Transverse colon (tissue), 4 donors: ENCODE measurements at regions not wholly inside any gene's neighbourhood (a gene's known extent, or its start where the extent isn't known, plus 50 kb on each side); places are given as distances from the start of the nearest gene placed in this dataset.

Source experiments
- DNase-seq: peaks from one replicate; pipeline ENCODE4 v3.0.0-alpha.2; 2019
- H3K27ac ChIP-seq, 4 donors: fragments of 200-600 bp; sonication (generic); 2 replicates each; pipeline ENCODE4 v1.5.1; 2016 to 2018; ENCODE audit warnings: inconsistent platforms in 4 of 4
- H3K27me3 ChIP-seq: fragments of 200-600 bp; sonication (generic); 2 replicates; pipeline ENCODE4 v1.5.1; 2017; ENCODE audit warnings: inconsistent platforms
- H3K36me3 ChIP-seq, 4 donors: fragments of 200-600 bp; sonication (generic); 2 replicates each; pipeline ENCODE4 v1.5.1; 2017 to 2019; ENCODE audit warnings: inconsistent platforms in 4 of 4
- H3K4me1 ChIP-seq, 4 donors: fragments of 200-600 bp; sonication (generic); 2 replicates each; pipeline ENCODE4 v1.5.1; 2017 to 2020; ENCODE audit warnings: inconsistent platforms in 4 of 4
- H3K4me3 ChIP-seq, 4 donors: fragments of 200-600 bp; sonication (generic); 1 replicate in 1 of 4; 2 replicates in 3 of 4; pipeline versions ENCODE4 v1.5.1 to v1.6.1; 2017 to 2019; ENCODE audit warnings: inconsistent platforms in 4 of 4
- H3K9me3 ChIP-seq, 2 donors: fragments of 200-600 bp; sonication (generic); 2 replicates each; pipeline ENCODE4 v1.5.1; 2017 to 2019; ENCODE audit warnings: inconsistent platforms in 2 of 2
- CTCF ChIP-seq, 5 experiments: fragments of 200-600 bp in 3 of 5; fragments of 450-650 bp in 2 of 5; sonication (generic) in 3 of 5; IDR thresholded peaks; 1 replicate in 2 of 5; 2 replicates in 3 of 5; pipeline ENCODE4 v1.5.1; 2016 to 2017; ENCODE audit warnings: antibody characterized with exemption in 5 of 5, inconsistent platforms in 3 of 5, mild to moderate bottlenecking in 2 of 5, moderate library complexity in 1 of 5
- EP300 ChIP-seq: sonication (generic); formaldehyde crosslinking; IDR thresholded peaks from one replicate; pipeline ENCODE4 v1.6.1; 2017; ENCODE audit warnings: antibody characterized with exemption, low read depth
- POLR2A ChIP-seq: fragments of 450-650 bp; IDR thresholded peaks from one replicate; pipeline ENCODE4 v1.6.1; 2016; ENCODE audit warnings: antibody characterized with exemption, mild to moderate bottlenecking, moderate library complexity
- POLR2AphosphoS5 ChIP-seq, 3 donors: sonication (generic); formaldehyde crosslinking; IDR thresholded peaks; one replicate each; pipeline ENCODE4 v1.6.1; 2016; ENCODE audit warnings: antibody characterized with exemption in 3 of 3
- WGBS, 2 donors: methylation state at CpG; one replicate each; pipeline ENCODE4 v1.1.5; 2018; ENCODE audit warnings: low coverage in 1 of 2; 5-methylcytosine and 5-hydroxymethylcytosine counted together
- in situ Hi-C, 4 donors: fragments of 200-750 bp; cut with MboI; loops; one replicate each; pipeline versions ENCODE4 v1.15.0 to v1.15.1; 2017; ENCODE audit warnings: low sequenced_read_pairs in 3 of 4, low pct_ligation_motif_present in 1 of 4, low pct_unique_long_range_greater_than_20kb in 1 of 4
- intact Hi-C: fragments of 100-400 bp; cut with DNase I; formaldehyde crosslinking; loops from one replicate; pipeline ENCODE4 v1.15.1; 2023; ENCODE audit warnings: low total_unique reads

DNA sequence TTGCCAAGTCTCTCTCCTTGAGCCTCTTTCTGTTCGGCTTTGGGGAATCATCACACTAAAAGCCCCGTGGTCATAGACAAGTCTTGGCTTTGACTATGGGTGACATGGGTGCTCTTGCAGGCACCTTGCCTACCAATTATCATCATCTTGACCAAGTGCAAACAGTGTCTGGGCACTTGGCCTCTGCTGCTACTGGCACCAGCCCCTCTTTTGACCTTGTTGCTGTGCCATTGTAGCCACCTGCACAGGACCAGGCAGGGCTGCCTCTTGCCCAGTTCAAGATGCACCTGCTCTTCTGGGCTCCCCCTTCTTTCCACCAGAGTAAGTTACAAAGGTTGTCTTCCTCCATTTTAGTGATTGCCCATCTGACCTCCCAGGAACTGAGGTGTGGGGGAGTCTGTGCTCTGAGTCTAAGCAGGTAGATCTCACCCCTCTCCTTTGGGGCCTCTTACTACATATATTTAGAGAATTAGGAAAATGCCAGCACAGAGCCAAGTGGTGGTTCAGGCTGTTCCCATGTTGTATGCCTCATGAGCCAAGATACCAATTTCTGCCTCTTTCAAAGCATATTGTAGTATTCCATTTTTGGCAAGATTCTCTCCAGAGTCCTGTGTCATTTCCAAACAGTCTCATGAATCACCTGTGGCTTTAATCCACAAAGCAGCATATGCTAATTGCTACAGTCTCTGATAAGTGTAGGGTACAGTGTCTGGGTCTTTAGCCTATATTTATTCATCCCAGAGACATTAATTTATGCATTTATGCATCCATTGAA lies 142.9 kb upstream of the DAP start:
- TF ChIP-seq POLR2AphosphoS5 (IDR thresholded peaks at IDR 0.05) (no peak), CTCF (IDR thresholded peaks at IDR 0.05) (no peak), EP300 (no peak), POLR2A (no peak)
- H3K4me1 ChIP-seq, result no peaks in the 10 kb centered on the region
- DNase-seq, result no peak
- no peak overlapping the region for H3K4me3 ChIP-seq
- H3K27me3 ChIP-seq, result no peaks in the 10 kb centered on the region
- whole genome bisulfite sequencing, 2 donors, result 92% methylated on average over 2 of the region's 2 CpGs; no CpG with 5 or more reads in 1 of the 2 donors
- no peaks in the 10 kb centered on the region for H3K9me3 ChIP-seq
- H3K27ac ChIP-seq, result no peak overlapping the region
- in situ Hi-C loops, result no loop called here
- H3K36me3 ChIP-seq, result no peaks in the 10 kb centered on the region
- intact Hi-C loops, result no loop called here

DNA sequence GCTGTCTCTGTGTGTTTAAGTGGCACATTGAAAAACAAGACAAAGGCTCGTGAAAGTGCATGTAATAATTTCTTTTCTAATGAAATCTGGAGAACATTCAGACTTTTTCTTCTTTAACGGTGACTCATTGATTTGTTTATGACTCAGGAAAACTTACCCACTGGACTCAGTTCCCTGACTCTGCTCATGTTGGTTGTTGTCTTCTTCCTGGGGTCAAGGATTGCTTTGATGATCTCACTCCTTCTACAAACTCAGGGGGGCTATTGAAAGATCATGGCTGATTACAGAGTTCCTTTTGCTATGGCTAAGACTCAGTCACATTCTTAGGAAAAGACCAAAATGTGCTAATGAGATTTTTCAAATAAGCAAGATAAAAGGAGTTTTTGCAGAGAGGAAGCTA lies 141.1 kb upstream of the DAP start:
- DNase-seq, result no peak
- in situ Hi-C loops, result no loop called here
- H3K27ac ChIP-seq, result no peak overlapping the region
- intact Hi-C loops, result no loop called here
- 63 to 65% methylated on average over 2 of the region's 2 CpGs for WGBS, 2 donors
- H3K27me3 ChIP-seq, result no peaks in the 10 kb centered on the region
- no peak for TF ChIP-seq EP300
- TF ChIP-seq CTCF (IDR thresholded peaks at IDR 0.05), result no peak
- no peak overlapping the region for H3K4me3 ChIP-seq
- no peaks in the 10 kb centered on the region for H3K36me3 ChIP-seq
- no peaks in the 10 kb centered on the region for H3K4me1 ChIP-seq
- H3K9me3 ChIP-seq, result no peaks in the 10 kb centered on the region

GRCh38 chr5:10898514-10898913 lies 137.5 kb upstream of the DAP start:
- intact Hi-C loops (no loop called here), in situ Hi-C loops (no loop called here)
- TF ChIP-seq EP300 (no peak), CTCF (IDR thresholded peaks at IDR 0.05) (no peak), POLR2A (no peak), POLR2AphosphoS5 (IDR thresholded peaks at IDR 0.05) (no peak)
- Histone ChIP-seq H3K27ac (no peak overlapping the region), H3K4me3 (no peak overlapping the region), H3K36me3 (no peaks in the 10 kb centered on the region), H3K9me3 (no peaks in the 10 kb centered on the region), H3K4me1 (no peaks in the 10 kb centered on the region), H3K27me3 (no peaks in the 10 kb centered on the region)
- 67 to 86% methylated on average over 2 to 4 of the region's 4 CpGs for WGBS, 2 donors
- DNase-seq, result no peak

GRCh38 chr5:10896016-10896415 lies 135.0 kb upstream of the DAP start:
- Histone ChIP-seq H3K4me1 (no peaks in the 10 kb centered on the region), H3K9me3 (no peaks in the 10 kb centered on the region), H3K27me3 (no peaks in the 10 kb centered on the region), H3K4me3 (no peak overlapping the region), H3K36me3 (no peaks in the 10 kb centered on the region), H3K27ac (no peak overlapping the region)
- 38 to 54% methylated on average over 1 of the region's 1 CpG for WGBS, 2 donors
- intact Hi-C loops (no loop called here), in situ Hi-C loops (no loop called here)
- DNase-seq, result no peak
- TF ChIP-seq CTCF (IDR thresholded peaks at IDR 0.05), result no peak
- TF ChIP-seq EP300, result no peak
- TF ChIP-seq POLR2A, result no peak
- TF ChIP-seq POLR2AphosphoS5 (IDR thresholded peaks at IDR 0.05), result no peak
